GM12873 (cell line): ENCODE measurements at regions not wholly inside any gene's neighbourhood (a gene's known extent, or its start where the extent isn't known, plus 50 kb on each side); places are given as distances from the start of the nearest gene placed in this dataset.

Source experiments
- TF ChIP-seq, protein P1 (sequence below): IDR thresholded peaks from 2 replicates; pipeline ENCODE4 v1.5.1; 2012; ENCODE audit warnings: low read depth, mild to moderate bottlenecking, moderate library complexity, low read length, control low read depth; ENCODE audit not compliant: insufficient read depth; ENCODE audit errors: missing control alignments

DNA sequence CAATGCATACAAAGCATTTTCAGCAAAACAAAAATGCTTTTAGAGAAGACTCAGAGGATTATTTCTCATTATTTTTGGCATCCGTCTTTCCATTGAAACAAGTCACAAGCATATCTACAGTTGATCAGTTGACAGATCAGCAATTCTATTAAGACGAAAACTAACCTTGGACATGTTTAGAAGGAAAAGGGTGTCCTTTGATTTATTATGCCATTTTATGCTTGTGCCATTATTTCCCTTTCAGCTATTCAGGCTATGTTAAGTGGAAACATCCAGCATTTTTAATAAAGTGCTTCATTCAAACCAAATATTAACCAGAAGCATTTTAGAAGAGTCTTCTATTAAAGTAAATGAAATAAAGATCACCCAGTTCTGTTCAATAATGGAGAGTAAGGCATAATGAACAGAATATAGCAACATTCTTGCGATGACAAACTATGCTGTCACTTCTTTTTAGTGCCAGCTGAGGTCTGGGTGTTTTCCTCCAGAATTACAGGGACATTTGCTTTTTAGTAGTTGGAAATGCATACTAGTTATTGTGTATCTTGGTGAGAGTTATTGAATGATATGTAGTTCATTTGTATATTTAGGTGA, 481.4 kb downstream of the PLA2G4A start:
- TF ChIP-seq, protein P1, sequence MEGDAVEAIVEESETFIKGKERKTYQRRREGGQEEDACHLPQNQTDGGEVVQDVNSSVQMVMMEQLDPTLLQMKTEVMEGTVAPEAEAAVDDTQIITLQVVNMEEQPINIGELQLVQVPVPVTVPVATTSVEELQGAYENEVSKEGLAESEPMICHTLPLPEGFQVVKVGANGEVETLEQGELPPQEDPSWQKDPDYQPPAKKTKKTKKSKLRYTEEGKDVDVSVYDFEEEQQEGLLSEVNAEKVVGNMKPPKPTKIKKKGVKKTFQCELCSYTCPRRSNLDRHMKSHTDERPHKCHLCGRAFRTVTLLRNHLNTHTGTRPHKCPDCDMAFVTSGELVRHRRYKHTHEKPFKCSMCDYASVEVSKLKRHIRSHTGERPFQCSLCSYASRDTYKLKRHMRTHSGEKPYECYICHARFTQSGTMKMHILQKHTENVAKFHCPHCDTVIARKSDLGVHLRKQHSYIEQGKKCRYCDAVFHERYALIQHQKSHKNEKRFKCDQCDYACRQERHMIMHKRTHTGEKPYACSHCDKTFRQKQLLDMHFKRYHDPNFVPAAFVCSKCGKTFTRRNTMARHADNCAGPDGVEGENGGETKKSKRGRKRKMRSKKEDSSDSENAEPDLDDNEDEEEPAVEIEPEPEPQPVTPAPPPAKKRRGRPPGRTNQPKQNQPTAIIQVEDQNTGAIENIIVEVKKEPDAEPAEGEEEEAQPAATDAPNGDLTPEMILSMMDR, result no peak

DNA sequence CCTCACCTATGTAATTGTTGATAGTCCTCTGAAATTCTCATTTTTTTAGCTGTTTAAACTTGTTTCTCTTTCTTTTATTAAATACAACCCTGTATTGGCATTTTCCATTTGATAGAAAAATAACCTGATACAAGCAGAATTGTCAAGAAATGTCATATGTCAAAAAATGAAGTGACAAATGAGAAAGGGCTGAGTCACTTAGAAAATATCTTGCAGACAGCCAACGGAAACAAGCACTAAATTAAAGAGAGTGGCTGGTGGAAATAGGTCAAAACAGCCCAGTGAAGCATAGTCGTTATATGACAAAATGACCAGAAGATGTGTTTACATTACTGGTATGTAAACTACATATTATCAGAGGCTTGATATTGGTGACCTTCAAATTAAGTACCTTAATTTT, 484.4 kb downstream of the PLA2G4A start:
- TF ChIP-seq, protein P1, result no peak

DNA sequence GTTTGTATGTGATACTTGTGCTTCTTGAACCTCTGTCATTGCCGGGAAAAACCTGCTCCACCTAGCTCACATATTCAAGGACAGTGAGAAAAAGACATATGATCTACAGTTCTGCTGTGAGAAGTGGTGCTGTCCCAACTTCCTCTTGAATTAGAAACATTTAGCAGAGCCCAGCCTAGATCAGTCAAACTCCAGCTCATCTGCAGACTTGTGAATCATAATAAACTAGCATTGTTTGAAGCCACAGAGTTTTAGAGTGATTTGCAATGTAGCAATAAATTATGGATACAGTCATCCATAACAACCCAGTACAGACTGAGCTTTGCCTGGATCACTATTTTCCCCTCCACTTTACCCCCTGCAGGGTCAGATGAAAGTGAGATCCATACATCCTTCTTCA, 497.8 kb downstream of the PLA2G4A start:
- TF ChIP-seq, protein P1, result no peak

DNA sequence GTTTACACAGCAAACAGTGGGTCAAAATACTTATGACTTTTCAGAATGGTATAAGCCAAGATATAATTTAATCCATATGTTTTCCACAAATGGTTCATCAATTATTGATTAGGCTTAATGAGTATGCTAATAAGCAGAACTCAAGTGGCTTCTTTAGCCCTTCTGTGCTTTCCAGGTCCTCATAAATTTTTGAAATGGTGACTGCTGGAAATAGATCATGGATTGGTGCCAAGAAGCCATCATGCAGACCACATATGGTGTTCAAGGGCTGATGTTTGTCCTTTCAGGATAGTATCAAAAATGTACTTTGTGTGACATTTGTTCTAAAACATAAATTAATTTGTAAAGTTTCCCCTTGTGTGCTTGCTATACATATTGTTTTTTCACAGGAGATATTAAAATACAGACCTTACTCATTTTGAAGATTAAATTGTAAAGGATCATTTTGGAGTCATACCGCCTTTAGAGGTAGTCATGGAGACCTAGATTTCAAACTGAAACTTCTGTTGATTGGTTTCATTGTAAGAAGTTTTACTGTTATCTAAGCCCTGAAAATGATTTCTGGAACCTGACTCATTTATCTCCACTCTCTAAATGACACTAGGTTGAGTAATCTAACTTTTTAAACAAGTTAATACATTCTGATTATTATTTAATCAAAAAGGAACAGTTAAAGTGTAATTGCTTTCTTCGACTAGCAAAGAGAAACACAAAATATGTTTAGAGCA, 507.9 kb downstream of the PLA2G4A start:
- TF ChIP-seq, protein P1, result no peak

DNA sequence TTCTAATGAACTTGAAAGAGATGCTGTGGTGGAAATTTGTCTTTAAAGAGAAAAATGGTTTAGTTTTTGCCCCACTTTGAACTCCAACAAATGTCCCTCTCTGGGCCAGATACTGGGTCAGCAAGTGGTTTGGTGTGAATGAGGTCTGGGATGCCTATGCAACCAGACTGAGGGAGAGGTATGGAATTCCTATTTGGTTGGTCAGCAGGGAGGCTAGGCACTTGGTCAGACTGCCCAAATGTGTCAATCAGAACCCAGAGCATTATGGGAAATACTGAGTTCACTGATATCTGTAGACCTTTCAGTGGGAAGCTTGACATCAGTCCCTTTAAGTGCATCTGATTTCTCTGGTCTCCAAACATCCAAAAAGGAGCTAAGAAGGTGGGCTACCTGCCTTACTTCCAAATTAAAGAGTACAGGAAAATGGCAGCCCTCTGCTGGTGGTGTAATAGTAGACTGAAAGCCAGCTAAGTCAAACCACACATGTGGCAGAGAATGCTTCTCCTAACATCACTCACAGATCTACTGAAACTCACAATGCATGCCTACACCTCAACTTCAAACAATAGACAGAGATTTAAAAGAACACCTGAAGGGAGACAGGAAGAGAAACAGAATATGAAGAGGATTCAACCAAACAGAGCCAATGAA, 510.1 kb downstream of the PLA2G4A start:
- TF ChIP-seq, protein P1, result no peak

DNA sequence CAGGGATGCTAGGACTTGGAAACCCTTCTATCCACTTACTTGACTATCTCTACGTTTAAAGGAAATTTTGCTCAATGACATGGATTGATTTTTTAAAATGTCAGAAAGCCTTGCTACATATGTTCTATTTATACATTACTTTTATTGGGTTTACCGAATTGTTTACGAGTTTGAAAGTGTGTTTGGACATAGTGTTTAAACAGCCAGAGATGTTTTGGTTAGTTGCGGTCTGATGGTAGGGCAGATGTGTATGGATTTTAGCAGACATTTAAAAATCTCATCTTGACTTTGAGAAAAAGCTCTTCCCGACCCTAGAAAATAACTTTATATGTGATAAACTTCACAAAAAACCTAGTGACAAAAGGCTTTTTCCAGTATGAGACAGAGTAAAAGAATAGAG, 513.7 kb downstream of the PLA2G4A start:
- TF ChIP-seq, protein P1, result no peak

DNA sequence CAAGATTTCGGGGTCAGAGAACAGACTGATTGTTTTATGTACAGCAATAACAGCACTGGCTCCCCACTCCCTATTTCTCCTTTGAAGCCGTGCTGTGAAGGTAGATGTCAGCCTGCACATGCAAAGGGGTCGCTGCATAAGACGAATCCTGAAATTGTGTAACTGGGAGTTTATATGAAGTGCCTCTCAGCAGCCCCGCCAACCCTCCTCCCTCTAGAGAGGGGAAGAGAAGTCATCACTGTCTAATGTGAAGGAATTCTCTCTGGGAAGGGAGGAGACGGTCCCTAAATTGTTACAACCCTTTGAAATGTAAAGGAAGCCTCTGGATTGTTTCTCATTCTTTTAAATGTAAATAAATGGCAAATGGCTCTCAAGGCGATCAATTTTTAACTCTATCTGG, 545.3 kb downstream of the PLA2G4A start:
- TF ChIP-seq, protein P1, result no peak
